NCI-H2171 (cell line): ENCODE measurements at regions not wholly inside any gene's neighbourhood (a gene's known extent, or its start where the extent isn't known, plus 50 kb on each side); places are given as distances from the start of the nearest gene placed in this dataset.
A peak's percentile ranks its signal among the peaks of the same experiment; 100 is the strongest.
"Not testable (repeated sequence)": the region's sequence is repeated elsewhere in the genome, so short reads cannot be mapped to it uniquely, and the experiment has no call there.

Experiments
- DNase-seq: peaks from one replicate; lab custom pipeline; 2025; lab: John Stamatoyannopoulos, UW

DNA sequence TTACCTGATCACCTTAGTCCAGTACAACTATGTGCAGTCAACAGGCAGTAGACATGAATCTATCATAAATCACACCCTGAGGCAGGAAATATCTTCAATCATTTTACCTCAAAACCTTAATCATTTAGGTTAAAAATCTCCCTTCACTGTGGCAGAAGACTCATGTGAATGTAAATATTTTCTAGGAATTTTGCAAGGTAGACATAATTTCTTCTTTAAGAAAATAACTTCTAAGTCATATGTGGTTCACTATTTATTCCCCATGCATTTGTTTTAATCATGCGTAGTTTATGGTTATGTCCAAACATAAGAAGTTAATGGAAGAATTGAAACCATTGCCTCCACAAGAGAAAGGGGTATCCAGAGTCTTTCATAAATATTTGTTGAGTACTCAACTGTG lies 97.0 kb downstream of the HMHB1 start:
- DNase-seq, result no peak

DNA sequence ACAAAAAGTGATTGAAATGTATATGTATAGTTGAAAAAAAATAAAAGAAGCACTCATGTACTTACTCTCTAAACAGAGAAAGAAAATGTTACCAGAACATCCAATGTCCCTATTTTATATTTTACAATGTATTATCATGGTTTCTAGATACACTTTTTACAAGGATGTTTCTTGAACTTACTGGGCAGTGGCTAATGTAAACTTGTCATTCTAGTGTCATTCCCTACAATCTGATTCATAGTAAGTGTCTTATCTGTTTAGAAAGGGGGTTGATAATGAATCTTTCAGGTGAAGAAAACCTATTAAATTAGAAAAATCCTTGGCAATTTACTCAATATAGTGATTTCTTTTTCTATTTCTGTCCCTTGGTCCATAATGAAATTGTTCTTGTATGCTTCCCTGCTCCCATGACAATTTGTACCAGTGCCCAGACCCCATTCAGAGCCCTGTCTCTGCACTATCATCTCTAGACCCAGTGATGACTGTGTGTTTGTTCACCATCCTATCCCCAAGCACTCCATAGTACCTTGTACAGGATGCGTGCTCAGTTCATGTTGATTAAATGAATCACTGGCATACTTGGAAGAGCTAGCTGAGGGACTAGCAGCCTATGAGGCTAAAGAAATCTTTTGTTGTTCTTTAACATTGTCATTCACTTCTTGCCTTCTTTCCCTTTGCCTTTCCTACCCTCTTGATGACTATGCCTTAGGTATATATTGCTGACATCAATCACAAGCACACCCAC lies 101.2 kb downstream of the HMHB1 start:
- no peak for DNase-seq

DNA sequence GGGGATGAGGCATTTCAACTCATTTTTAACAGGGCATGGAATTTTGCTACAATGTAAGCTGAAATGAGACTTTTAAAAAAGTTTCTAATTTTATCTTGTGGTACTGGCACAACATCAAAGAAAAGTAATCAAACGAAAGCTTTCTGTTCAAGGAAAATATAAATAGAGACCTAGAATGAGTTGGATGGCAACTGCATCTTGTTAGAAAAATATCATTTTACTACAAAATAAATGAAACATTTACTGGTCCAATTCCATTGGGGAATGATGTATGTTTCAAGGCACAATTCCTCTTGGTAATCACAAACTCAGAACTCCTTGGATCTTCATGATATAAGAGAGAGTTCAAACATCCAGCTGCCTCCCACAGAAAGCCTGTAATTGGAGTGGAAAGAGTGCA lies 102.8 kb downstream of the HMHB1 start:
- no peak for DNase-seq

GRCh38 chr5:143916451-143916850 lies 104.5 kb downstream of the HMHB1 start:
- DNase-seq, result no peak

GRCh38 chr5:143918961-143919360 lies 107.0 kb downstream of the HMHB1 start:
- DNase-seq, result no peak

- DNase-seq, result no peak
These were observed 108.8 kb downstream of the HMHB1 start for GRCh38 chr5:143920772-143921171.

DNA sequence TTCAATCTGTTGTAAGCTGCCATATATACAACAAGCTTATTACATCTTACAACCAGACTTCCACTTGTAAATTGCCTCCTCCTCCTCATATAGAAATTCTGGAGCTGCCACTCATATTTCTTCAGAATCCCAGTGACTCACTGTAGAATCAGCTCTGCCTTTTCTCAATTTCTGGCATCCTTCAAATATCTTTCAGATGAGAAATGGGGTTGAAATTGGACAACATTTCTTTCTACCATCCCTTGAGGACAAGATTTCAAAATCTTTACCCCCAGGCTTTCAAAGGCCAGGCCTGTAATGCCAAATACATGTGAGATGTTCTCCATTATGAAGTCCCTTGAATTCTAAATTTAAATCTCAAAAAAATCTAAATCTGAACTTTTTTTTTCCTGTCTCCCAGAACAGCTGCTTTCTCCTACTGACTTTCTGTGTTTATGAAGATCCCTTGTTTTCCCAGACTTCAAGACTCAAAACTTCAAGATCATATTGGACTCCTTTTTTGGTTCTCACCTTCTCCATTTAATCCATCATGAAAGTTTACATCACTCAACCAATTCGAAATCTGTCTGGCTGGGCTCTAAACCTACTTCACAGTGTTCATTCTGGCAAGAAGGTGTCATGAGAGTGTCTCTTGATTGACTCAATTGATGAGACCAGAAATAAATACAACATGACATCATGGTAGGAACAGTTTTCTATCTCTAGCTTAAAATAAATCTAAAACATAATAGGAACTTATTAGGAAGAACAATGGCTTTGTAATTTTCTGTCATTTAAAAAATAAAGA lies 109.8 kb downstream of the HMHB1 start:
- no peak for DNase-seq

DNA sequence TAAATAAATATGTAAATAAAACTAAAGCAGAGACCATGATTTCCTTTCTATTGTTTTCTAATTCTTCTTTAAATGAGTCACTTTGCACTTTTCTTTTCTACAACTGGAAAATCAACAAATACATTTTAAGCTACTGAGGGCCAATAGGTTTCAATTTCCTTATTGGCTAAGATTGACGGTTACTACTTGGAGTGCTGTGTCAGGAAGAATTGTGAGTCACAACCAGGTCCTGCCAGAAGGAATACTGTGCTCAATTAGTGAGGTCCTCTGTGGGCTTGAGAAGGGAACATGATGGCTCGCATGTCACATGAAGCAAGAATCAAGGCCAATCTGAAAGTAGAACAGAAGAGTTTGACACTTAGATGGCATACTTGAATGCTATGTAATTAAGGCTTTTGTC lies 110.8 kb downstream of the HMHB1 start:
- no peak for DNase-seq

DNA sequence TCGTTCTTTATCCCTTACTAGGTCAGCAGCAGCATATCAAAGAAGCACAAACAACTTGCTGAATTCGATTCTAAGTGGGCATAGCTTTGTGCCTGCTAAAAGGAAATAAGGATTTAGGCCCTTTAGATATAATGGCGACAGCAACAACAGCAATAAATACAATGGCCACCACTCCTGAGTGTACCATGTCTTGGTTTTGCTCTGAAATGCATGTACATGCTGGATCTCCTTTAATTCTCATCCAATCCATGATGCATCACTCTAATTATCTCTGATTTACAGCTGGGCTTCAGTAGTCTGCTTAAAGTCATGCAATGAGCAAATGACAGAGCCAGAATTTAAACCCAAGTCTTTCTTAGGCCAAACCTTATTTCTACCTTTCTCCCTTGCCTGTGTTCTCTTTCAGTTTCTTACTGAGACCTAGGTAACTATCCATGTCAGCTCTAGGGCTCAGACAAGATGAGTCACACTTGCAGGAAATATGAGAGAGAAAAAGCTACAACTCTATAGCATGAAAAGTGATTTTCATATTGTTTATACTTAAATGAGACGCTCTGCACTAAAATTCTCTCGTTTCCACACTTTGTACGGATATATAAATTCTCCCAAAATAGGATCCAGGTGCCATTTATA lies 111.8 kb downstream of the HMHB1 start:
- no peak for DNase-seq

DNA sequence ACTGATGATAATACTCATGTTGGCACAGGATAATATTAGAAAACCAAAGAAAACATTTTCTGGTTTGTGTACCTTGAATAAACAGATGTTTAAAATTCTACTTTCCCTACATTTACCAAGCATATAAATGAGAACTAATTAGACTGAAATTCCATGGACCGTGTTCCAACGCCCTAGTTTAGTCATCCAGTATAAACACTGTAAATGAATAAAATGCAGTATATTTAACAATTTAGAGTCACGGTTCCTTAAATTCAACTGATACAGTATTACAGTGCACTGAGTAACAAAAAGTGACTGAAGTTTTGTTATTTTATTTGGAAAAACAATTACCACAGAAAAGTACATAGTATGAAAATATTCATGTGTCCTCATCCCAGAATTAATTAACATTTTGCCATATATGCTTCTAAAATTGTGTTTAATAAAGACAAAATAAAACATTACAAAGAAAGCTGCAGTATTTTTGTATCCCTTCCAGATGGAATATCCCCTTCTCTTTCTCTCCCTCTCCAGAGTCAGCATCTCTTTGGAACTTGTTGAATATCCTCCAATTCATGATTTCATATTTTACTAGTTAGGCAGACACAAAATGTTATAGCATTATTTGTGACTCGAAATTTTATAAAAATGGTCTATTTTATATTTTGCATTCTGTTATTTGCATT lies 112.5 kb downstream of the HMHB1 start:
- no peak for DNase-seq

- DNase-seq, result not testable (repeated sequence)
These were observed 113.0 kb downstream of the HMHB1 start for GRCh38 chr5:143924979-143925325.

DNA sequence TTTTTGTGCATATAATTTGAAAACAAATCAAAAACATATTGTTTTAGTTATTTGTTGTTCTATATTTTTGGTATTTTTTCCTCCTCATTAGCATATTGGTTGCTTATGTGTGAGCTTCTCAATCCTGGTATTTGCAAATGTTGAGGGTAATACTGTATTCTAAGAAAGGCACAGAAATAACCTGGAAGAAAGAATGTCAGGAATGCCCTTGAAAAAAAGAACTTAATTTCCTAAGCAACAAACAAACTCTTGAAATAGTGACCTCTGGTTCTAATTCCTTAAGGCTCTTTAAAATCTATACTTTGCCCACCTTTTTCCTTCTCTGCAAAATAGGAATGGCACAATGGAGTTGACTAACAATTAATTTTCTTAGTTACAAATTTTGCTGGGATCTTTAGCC lies 117.5 kb downstream of the HMHB1 start:
- DNase-seq, result no peak

- no peak for DNase-seq
These were observed 118.6 kb downstream of the HMHB1 start for GRCh38 chr5:143930561-143930960.

DNA sequence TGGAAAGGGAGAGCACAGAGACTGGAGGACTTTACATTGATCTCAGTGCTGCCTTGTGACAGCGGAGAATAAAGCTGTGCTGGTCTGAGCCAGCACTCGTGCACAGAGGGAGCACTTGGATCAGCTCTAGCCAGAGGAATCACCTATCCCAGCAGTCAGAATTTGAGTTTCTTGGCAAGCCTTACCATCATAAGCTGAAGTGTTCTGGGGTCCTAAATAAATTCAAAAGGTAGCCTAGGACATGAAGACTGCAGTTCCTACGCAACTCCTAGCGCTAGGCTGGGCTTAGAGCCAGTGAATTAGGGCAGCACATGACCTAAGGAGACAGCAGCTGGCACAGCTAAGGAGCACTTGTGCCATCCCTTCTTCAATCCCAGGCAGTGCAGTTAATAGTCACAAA lies 119.5 kb downstream of the HMHB1 start:
- DNase-seq, result peak; percentile 10

DNA sequence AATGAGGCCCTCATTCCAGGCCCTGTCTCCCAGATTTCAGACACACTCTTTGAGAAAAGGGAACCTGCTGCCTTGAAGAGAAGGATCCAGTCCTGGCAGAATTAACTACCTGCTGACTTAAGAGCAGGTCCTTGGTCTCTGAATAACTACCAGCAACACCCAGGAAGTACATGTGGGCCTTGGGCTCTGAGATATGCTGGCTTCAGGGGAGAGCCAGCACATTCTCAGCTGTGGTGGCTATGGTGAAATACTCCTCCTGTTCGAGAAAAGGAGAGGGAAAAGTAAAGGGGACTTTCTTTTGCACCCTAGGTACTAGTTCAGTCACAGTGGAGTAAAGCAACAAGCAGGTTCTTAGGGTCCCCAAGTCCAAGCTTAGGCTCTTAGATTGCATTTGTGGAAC lies 120.0 kb downstream of the HMHB1 start:
- DNase-seq, result no peak

DNA sequence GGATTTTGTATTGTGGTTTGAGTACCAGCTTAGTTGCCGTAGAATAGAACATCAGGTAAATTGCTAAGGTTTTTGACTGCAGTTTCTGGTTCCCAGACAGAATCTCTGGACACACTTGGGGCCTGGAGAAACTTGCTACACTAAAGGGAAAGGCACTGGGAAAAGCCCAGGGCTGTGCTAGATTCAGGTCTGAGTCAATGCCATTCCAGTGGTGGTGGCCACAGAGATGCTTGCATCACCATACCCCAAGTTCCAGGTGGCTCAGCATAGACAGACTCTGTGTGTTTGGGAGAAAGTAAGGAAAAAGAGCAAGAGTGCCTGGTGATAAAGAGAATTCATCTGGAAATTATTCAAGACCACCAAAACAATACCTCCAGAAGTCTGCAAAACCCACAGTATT lies 120.6 kb downstream of the HMHB1 start:
- no peak for DNase-seq

- DNase-seq, result no peak
These were observed 121.5 kb downstream of the HMHB1 start for GRCh38 chr5:143933451-143933850.

DNA sequence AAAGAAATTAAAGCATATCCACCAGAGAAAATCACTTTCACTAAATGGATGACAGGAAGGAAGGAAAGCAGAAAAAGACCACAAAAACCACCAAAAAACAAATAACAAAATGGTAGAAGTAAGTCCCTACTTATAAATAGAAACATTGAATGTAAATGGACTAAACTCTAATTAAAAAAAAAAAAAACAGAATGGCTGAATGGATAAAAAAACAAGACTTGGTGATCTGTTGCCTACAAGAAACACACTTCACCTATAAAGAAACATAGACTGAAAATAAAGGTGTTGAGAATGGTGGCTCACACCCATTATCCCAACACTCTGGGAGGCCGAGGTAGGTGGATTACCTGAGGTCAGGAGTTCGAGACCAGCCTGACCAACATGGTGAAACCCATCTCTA lies 122.9 kb downstream of the HMHB1 start:
- DNase-seq, result no peak

- DNase-seq, result no peak
These were observed 126.3 kb downstream of the HMHB1 start for GRCh38 chr5:143938230-143938629.

DNA sequence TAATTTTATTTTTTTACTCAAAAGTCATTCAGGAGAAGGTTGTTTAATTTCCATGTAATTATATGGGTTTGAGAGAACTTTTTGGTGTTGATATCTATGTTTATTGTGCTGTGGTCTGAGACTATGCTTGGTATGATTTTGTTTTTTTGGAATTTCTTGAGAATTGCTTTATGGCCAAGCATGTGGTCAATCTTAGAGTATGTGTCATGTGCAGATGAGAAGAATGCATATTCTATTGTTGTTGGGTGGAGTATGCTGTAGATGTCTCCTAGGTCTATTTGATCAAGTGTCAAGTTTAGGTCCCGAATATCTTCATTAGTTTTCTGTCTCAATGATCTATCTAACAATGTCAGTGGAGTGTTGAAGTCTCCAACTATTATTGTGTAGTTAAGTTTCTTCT lies 134.9 kb downstream of the HMHB1 start:
- no peak for DNase-seq

- DNase-seq, result no peak
These were observed 135.4 kb downstream of the HMHB1 start for GRCh38 chr5:143947313-143947712.

- DNase-seq, result no peak
These were observed 140.8 kb downstream of the HMHB1 start for GRCh38 chr5:143952809-143953208.

DNA sequence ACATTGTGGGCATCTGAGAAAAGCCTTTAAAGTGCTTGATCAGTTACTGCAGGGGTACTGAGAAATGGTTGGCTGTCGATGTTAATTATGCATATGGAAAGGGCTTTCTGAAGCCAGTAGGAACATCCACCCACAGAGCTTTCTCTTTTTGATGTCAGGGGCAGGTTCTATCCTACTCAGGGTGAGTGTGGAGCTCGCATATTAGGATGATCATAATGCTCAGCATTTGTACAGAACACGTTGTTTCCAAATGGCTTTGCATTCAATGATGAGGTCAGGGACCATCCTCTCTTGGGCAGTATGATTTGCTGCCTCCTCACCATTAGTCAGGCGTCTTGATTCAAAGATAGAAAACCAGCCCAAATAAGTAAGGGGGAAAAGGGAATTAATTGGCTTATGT lies 141.9 kb downstream of the HMHB1 start:
- DNase-seq, result no peak
